Duodenal mucosa (tissue), 2 donors: ENCODE measurements at regions not wholly inside any gene's neighbourhood (a gene's known extent, or its start where the extent isn't known, plus 50 kb on each side); places are given as distances from the start of the nearest gene placed in this dataset.

Experiments used
- H3K27ac ChIP-seq: one replicate; pipeline ENCODE4 v1.7.0; 2013; ENCODE audit warnings: low read depth, low read length
- H3K27me3 ChIP-seq, 2 donors: one replicate each; pipeline ENCODE4 v1.7.0; 2013; ENCODE audit warnings: low read length in 2 of 2, control low read depth in 1 of 2; ENCODE audit not compliant: insufficient read depth in 2 of 2, control insufficient read depth in 1 of 2
- H3K36me3 ChIP-seq, 2 donors: one replicate each; pipeline ENCODE4 v1.7.0; 2013; ENCODE audit warnings: low read length in 2 of 2, control low read depth in 1 of 2; ENCODE audit not compliant: insufficient read depth in 2 of 2, control insufficient read depth in 1 of 2
- H3K4me1 ChIP-seq, 2 donors: one replicate each; pipeline ENCODE4 v1.7.0; 2013; ENCODE audit warnings: low read length in 2 of 2, control low read depth in 1 of 2; ENCODE audit not compliant: insufficient read depth in 2 of 2, control insufficient read depth in 1 of 2
- H3K4me3 ChIP-seq, 2 donors: one replicate each; pipeline ENCODE4 v1.7.0; 2013; ENCODE audit warnings: low read length in 2 of 2, low read depth in 1 of 2
- H3K9ac ChIP-seq, 2 donors: one replicate each; pipeline ENCODE4 v1.7.0; 2013; ENCODE audit warnings: low read length in 2 of 2, low read depth in 1 of 2
- H3K9me3 ChIP-seq, 2 donors: one replicate each; pipeline ENCODE4 v1.7.0; 2013; ENCODE audit warnings: low read length in 2 of 2, control low read depth in 1 of 2; ENCODE audit not compliant: control insufficient read depth in 1 of 2

DNA sequence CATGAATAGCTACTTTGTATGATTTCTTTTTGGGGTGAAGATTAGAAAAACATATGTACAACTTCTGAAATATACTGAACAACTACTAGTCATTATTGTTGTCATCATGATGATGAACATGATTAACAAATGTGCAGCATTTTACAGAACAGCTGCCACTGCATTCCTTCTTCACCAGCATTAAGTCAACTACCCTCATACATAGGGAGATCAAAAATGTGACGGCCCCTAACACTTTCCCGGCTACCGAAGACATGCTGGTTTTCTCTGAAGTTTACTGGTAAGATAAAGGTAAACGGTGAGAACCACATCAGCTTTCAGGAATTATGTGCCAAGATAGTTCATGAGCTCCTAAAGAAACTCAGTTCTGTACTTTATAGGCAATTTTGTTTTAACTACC is 121.0 kb upstream of the LRATD1 start:
- H3K9ac ChIP-seq = no peak overlapping the region
- H3K27ac ChIP-seq = no peak overlapping the region
- H3K4me1 ChIP-seq = no peaks in the 10 kb centered on the region
- H3K36me3 ChIP-seq = no peaks in the 10 kb centered on the region
- H3K9me3 ChIP-seq = peaks cover 2 to 5% of the 10 kb centered on the region in 2 donors
- no peak overlapping the region for H3K4me3 ChIP-seq
- no peaks in the 10 kb centered on the region for H3K27me3 ChIP-seq

- no peak overlapping the region for H3K4me3 ChIP-seq
- peaks cover 2 to 5% of the 10 kb centered on the region in 2 donors for H3K9me3 ChIP-seq
Measured at GRCh38 chr2:14513903-14514302, 118.6 kb upstream of the LRATD1 start.

DNA sequence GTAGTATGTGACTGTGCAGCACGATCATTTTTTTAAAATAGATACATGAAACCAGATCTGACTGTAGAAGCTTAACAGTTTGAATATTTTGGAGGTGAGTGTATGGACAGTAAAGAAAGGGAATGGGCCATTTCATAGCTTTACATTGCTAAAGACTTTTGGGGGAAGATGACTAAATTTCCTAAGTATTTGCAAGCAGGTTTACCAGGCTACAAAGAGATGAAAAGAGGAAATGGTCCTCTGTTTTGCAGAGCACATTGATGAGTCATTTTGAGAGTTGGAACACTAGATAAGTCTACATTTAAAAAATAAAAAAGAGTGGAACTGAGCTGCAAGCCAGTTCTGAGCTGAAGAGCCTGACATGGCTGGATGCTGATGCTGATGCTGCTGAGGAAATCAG is 115.7 kb upstream of the LRATD1 start:
- Histone ChIP-seq H3K4me1 (no peaks in the 10 kb centered on the region), H3K27me3 (no peaks in the 10 kb centered on the region), H3K9me3 (no peaks in the 10 kb centered on the region), H3K9ac (no peak overlapping the region), H3K4me3 (no peak overlapping the region), H3K36me3 (no peaks in the 10 kb centered on the region), H3K27ac (no peak overlapping the region)

More at GRCh38 chr2:14513903-14514302, 118.6 kb upstream of the LRATD1 start:
- H3K4me1 ChIP-seq = no peaks in the 10 kb centered on the region
- no peak overlapping the region for H3K9ac ChIP-seq
- no peaks in the 10 kb centered on the region for H3K36me3 ChIP-seq
- H3K27me3 ChIP-seq = no peaks in the 10 kb centered on the region
- no peak overlapping the region for H3K27ac ChIP-seq

GRCh38 chr2:14517731-14518130 is 114.8 kb upstream of the LRATD1 start:
- Histone ChIP-seq H3K36me3 (no peaks in the 10 kb centered on the region), H3K27ac (no peak overlapping the region)

GRCh38 chr2:14520385-14520945 is 112.1 kb upstream of the LRATD1 start:
- Histone ChIP-seq H3K4me3 (no peak overlapping the region), H3K27ac (no peak overlapping the region), H3K9me3 (no peaks in the 10 kb centered on the region), H3K9ac (no peak overlapping the region), H3K27me3 (no peaks in the 10 kb centered on the region), H3K36me3 (no peaks in the 10 kb centered on the region), H3K4me1 (no peaks in the 10 kb centered on the region)

More at GRCh38 chr2:14517731-14518130, 114.8 kb upstream of the LRATD1 start:
- no peaks in the 10 kb centered on the region for H3K27me3 ChIP-seq
- no peaks in the 10 kb centered on the region for H3K9me3 ChIP-seq
- no peaks in the 10 kb centered on the region for H3K4me1 ChIP-seq
- no peak overlapping the region for H3K4me3 ChIP-seq
- H3K9ac ChIP-seq = no peak overlapping the region

DNA sequence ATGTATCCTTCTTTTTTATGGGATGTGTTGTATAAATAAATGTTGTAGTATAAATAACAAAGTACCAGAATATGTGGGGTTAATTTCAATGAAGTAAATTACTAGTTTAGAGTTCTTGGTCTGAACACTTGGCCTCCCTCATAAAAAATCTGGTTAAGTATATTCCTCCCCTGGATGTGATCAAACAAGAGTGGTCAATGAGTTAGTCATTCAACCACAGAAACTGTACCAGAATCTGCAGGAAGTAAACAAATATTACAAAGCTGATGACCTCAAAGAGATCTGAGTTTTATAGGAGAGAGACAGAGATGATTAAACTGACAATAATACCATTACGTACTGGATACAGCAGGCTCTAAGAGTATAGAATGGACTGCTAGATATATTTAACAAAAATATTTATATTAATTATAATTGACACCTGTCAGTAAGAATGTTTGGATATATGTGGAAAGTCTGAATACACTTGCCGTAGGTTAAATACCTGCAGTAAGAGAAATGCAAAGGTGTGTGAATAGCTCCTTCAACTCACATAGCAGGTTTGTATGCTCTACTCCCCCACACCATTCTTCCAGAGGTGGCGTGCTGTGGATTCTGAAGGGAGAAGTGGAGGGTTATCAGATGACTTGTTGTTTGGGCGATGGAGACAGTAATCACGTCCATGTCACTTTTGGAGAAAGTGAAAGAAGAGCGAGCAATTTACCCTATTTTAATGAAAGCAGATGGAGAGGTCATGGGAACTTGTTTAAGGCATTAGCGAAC is 108.3 kb upstream of the LRATD1 start:
- H3K36me3 ChIP-seq = no peaks in the 10 kb centered on the region
- H3K27me3 ChIP-seq = no peaks in the 10 kb centered on the region
- no peak overlapping the region for H3K27ac ChIP-seq
- H3K4me1 ChIP-seq = no peaks in the 10 kb centered on the region
- no peak overlapping the region for H3K4me3 ChIP-seq
- no peaks in the 10 kb centered on the region for H3K9me3 ChIP-seq
- no peak overlapping the region for H3K9ac ChIP-seq

DNA sequence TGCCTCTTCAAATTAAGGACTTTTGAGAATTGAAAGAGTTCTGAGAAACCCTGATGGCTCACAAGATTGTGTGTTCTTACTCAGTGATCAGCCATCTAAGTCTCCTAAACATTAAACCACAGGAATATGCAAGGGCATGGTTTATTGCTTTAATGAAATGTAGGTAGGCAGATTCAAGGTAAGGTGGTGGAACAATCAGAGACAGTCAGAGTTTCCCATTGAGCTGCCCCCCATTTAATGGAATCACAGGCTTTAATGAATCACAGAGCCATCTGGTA is 107.8 kb upstream of the LRATD1 start:
- H3K9me3 ChIP-seq = no peaks in the 10 kb centered on the region
- no peaks in the 10 kb centered on the region for H3K4me1 ChIP-seq
- no peaks in the 10 kb centered on the region for H3K36me3 ChIP-seq
- H3K9ac ChIP-seq = no peak overlapping the region
- no peak overlapping the region for H3K27ac ChIP-seq
- no peak overlapping the region for H3K4me3 ChIP-seq
- H3K27me3 ChIP-seq = no peaks in the 10 kb centered on the region

GRCh38 chr2:14530506-14530905 is 102.0 kb upstream of the LRATD1 start:
- Histone ChIP-seq H3K4me3 (no peak overlapping the region), H3K27ac (no peak overlapping the region), H3K9me3 (no peaks in the 10 kb centered on the region), H3K4me1 (no peaks in the 10 kb centered on the region), H3K36me3 (no peaks in the 10 kb centered on the region), H3K27me3 (no peaks in the 10 kb centered on the region), H3K9ac (no peak overlapping the region)

DNA sequence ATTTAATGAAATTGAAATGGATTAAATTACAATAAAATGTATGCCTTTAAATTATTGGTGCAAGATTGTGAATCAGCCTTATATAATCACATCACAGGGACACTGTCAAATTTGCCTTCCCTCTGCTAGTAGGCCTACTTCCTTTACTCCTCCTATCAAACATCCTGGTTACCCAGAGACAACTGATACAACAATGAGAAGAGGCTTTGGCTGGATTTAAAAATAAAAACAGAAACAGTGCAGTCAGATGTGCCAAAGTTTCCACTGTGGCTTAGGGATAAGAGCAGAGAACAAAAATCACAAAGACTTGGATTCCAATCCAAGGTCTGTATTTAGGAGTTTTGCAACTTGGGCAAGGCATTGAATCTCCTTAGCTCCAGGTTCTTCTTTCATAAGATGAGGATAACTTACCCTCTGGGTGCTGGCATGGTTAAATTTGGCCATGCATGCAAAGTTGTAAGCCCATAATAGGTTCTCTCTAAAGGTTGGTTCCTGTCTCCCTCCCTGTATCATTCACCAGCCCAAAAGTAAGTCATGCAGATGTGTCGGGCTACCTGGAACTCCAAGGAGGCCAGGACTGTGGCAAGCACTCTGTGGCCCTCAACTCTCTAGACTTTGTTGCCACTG is 99.3 kb upstream of the LRATD1 start:
- no peak overlapping the region for H3K27ac ChIP-seq
- no peaks in the 10 kb centered on the region for H3K36me3 ChIP-seq
- no peaks in the 10 kb centered on the region for H3K27me3 ChIP-seq
- no peaks in the 10 kb centered on the region for H3K9me3 ChIP-seq
- H3K4me1 ChIP-seq = no peaks in the 10 kb centered on the region
- no peak overlapping the region for H3K4me3 ChIP-seq
- no peak overlapping the region for H3K9ac ChIP-seq

DNA sequence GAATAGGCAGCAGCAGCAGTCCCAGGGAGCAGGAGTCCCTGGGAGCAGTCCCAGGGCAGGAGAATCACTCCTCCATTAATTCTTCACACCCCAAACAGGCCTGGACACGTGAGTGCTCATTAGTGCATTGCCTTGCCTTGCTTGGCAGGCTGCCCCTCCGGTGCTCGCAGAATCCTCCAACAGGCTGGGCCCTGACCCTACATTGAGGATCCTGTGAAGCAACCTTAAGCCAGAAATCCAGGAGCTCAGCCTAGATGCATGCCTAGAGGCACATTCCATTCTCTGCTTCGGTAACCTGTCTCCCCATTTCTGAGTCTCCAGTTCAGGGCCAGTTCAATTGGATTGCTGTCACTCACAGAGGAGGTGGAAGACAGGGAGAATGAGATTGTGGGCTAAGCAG is 97.4 kb upstream of the LRATD1 start:
- H3K9me3 ChIP-seq = no peaks in the 10 kb centered on the region
- no peak overlapping the region for H3K27ac ChIP-seq
- no peak overlapping the region for H3K4me3 ChIP-seq
- no peaks in the 10 kb centered on the region for H3K36me3 ChIP-seq
- no peak overlapping the region for H3K9ac ChIP-seq
- no peaks in the 10 kb centered on the region for H3K27me3 ChIP-seq
- H3K4me1 ChIP-seq = no peaks in the 10 kb centered on the region
